Heart right ventricle (tissue), 16 donors: ENCODE measurements at regions not wholly inside any gene's neighbourhood (a gene's known extent, or its start where the extent isn't known, plus 50 kb on each side); places are given as distances from the start of the nearest gene placed in this dataset.
"Not testable (repeated sequence)": the region's sequence is repeated elsewhere in the genome, so short reads cannot be mapped to it uniquely, and the experiment has no call there.

ENCODE experiments used
- ATAC-seq, 8 donors: fragments of 200-7000 bp; cut with Tn5 transposase; one replicate each; pipeline ENCODE4 v1.9.1; 2020; ENCODE audit warnings: mild to moderate bottlenecking in 8 of 8, moderate library complexity in 8 of 8, moderate number of reproducible peaks in 1 of 8
- DNase-seq, 2 donors: peaks; one replicate each; pipeline ENCODE4 v3.0.0-alpha.2; 2020
- H3K27ac ChIP-seq, 10 donors: fragments of 200-600 bp; sonication (generic) in 2 of 10; one replicate each; pipeline versions ENCODE4 v1.5.0 to v1.8.0; 2020 to 2022; ENCODE audit warnings: mild to moderate bottlenecking in 3 of 10
- H3K27me3 ChIP-seq, 7 donors: fragments of 200-600 bp; one replicate each; pipeline ENCODE4 v1.8.0; 2021 to 2022; ENCODE audit warnings: mild to moderate bottlenecking in 2 of 7
- H3K36me3 ChIP-seq, 9 donors: fragments of 200-600 bp; sonication (generic) in 1 of 9; one replicate each; pipeline versions ENCODE4 v1.5.0 to v1.8.0; 2020 to 2022; ENCODE audit warnings: mild to moderate bottlenecking in 2 of 9
- H3K4me1 ChIP-seq, 9 donors: fragments of 200-600 bp; sonication (generic) in 1 of 9; one replicate each; pipeline versions ENCODE4 v1.5.0 to v1.8.0; 2020 to 2022; ENCODE audit warnings: mild to moderate bottlenecking in 4 of 9
- H3K4me3 ChIP-seq, 10 donors: fragments of 200-600 bp; sonication (generic) in 2 of 10; one replicate each; pipeline versions ENCODE4 v1.5.0 to v1.8.0; 2020 to 2022; ENCODE audit warnings: mild to moderate bottlenecking in 7 of 10, moderate library complexity in 2 of 10
- H3K9me3 ChIP-seq, 11 donors: fragments of 200-600 bp in 10 of 11; sonication (generic) in 2 of 11; one replicate each; pipeline versions ENCODE4 v1.5.0 to v1.8.0; 2013 to 2022; ENCODE audit warnings: mild to moderate bottlenecking in 2 of 11, control low read depth in 1 of 11, moderate library complexity in 1 of 11
- CTCF ChIP-seq, 9 donors: fragments of 200-600 bp; sonication (generic) in 2 of 9; IDR thresholded peaks; one replicate each; pipeline versions ENCODE4 v1.5.0 to v1.8.0; 2021 to 2022; ENCODE audit warnings: antibody characterized with exemption in 9 of 9, mild to moderate bottlenecking in 5 of 9, moderate library complexity in 1 of 9
- WGBS, 2 donors: extraction: QIAGEN DNeasy Blood & Tissue Kit; methylation state at CpG; one replicate each; pipeline ENCODE4 v1.1.7; 2013; ENCODE audit warnings: inconsistent platforms in 1 of 2; 5-methylcytosine and 5-hydroxymethylcytosine counted together
- intact Hi-C, 10 donors: fragments of 100-400 bp; cut with DNase I; formaldehyde crosslinking; loops; one replicate each; pipeline versions ENCODE4 v1.11.1 to v1.14.2; 2022
- donor health status: Arrhythmogenic right ventricular cardiomyopathy.
- donor health status: ischemic (EF 13 %, LVEDD 7.1; RV severe dilation, severe dysfunction).
- donor health status: healthy with polysubstance abuse.
- donor health status: DM: no; HTN: yes; CAD: no.
- donor health status: DM: no; HTN: no; CAD: no.
- donor health status: ischemic (EF 25% LVEDD 6.9; RV normal size, moderate dysfunction).
- donor health status: ischemic (EF 25% LVEDD 5.7; RV mildly dilated, moderate dysfunction).
- donor health status: healthy.
- donor health status: DM: yes; HTN: yes; CAD: no.
- donor health status: Ischemic cardiomyopathy.
- donor health status: ischemic (EF 35%, LVEDD 5.7; RV mildly dilated, moderate dysfunction).
- donor health status: nonischemic (EF 11% LVEDD 7.7; RV severe dilation, severe dysfunction).
- donor health status: DM: yes; HTN: yes; CAD: no.
- donor health status: PGD.
- donor health status: ischemic (EF 29% LVEDD 5.4; RV normal size, mild dysfunction).
- donor health status: nonischemic (EF 23%, LVEDD 6.1; RV moderate dilation, normal function).

GRCh38 chr1:195686764-195687163 is 921.5 kb downstream of the KCNT2 start:
- Histone ChIP-seq H3K4me3 (no peak overlapping the region), H3K4me1 (no peaks in the 10 kb centered on the region), H3K27me3 (no peaks in the 10 kb centered on the region), H3K9me3 (no peaks in the 10 kb centered on the region), H3K27ac (no peak overlapping the region), H3K36me3 (no peaks in the 10 kb centered on the region)
- intact Hi-C loops = no loop called here
- TF ChIP-seq CTCF (IDR thresholded peaks at IDR 0.05) = no peak
- 59 to 61% methylated on average over 3 of the region's 3 CpGs for WGBS, 2 donors
- DNase-seq (no peak), ATAC-seq (no peak)

GRCh38 chr1:195664628-195665027 is 943.6 kb downstream of the KCNT2 start:
- Histone ChIP-seq H3K4me3 (no peak overlapping the region), H3K27ac (no peak overlapping the region), H3K9me3 (peaks cover 0 to 10% (median 0%) of the 10 kb centered on the region in 11 donors), H3K27me3 (no peaks in the 10 kb centered on the region), H3K36me3 (no peaks in the 10 kb centered on the region), H3K4me1 (no peaks in the 10 kb centered on the region)
- ATAC-seq = no peak
- no peak for DNase-seq
- WGBS, 2 donors = 78 to 87% methylated on average over 1 of the region's 1 CpG
- TF ChIP-seq CTCF (IDR thresholded peaks at IDR 0.05) = no peak
- intact Hi-C loops = no loop called here

- H3K4me1 ChIP-seq = no peaks in the 10 kb centered on the region
- DNase-seq = no peak
- no peak overlapping the region for H3K4me3 ChIP-seq
- no peaks in the 10 kb centered on the region for H3K27me3 ChIP-seq
- no peak for ATAC-seq
- no peak for TF ChIP-seq CTCF (IDR thresholded peaks at IDR 0.05)
- H3K36me3 ChIP-seq = no peaks in the 10 kb centered on the region
- WGBS, 2 donors = 76% methylated on average over 4 of the region's 4 CpGs
- peaks cover 0 to 7% (median 0%) of the 10 kb centered on the region in 11 donors for H3K9me3 ChIP-seq
- no peak overlapping the region for H3K27ac ChIP-seq
- intact Hi-C loops = no loop called here
These were observed 944.5 kb downstream of the KCNT2 start for GRCh38 chr1:195663549-195664280.

- Histone ChIP-seq H3K27me3 (no peaks in the 10 kb centered on the region), H3K9me3 (peaks cover 0 to 8% (median 0%) of the 10 kb centered on the region in 11 donors), H3K4me3 (no peak overlapping the region), H3K27ac (no peak overlapping the region), H3K36me3 (no peaks in the 10 kb centered on the region), H3K4me1 (no peaks in the 10 kb centered on the region)
- 71 to 72% methylated on average over 1 of the region's 1 CpG for WGBS, 2 donors
- intact Hi-C loops = no loop called here
- DNase-seq = no peak
- TF ChIP-seq CTCF (IDR thresholded peaks at IDR 0.05) = no peak
- no peak for ATAC-seq
These were observed 951.5 kb downstream of the KCNT2 start for GRCh38 chr1:195656780-195657179.

- not testable (repeated sequence) for H3K4me3 ChIP-seq, H3K4me1 ChIP-seq, DNase-seq, H3K27me3 ChIP-seq, H3K36me3 ChIP-seq, ATAC-seq, H3K27ac ChIP-seq
- H3K9me3 ChIP-seq = peaks cover 0 to 38% (median 0%) of the 10 kb centered on the region in 11 donors
- intact Hi-C loops = loop anchor here in 1 of 10 donors (5.0 kb wide), 1 partner anchor 222 kb away; no protein-coding TSS in a partner anchor
- 86% methylated on average over 2 of the region's 2 CpGs for WGBS, 2 donors
These were observed 959.4 kb downstream of the KCNT2 start for GRCh38 chr1:195648875-195649274.
